ENCODE measurements at regions not wholly inside any gene's neighbourhood (a gene's known extent, or its start where the extent isn't known, plus 50 kb on each side); places are given as distances from the start of the nearest gene placed in this dataset.

- Histone ChIP-seq H2BK5ac (ENCODE audit: low read depth, low read length) (no peak overlapping the region), H3K9ac (replicated peaks in 1 of 4; ENCODE audit: extremely low read depth in 1 of 4, low read depth in 3 of 4, low read length in 3 of 4) (no peak overlapping the region), H2BK12ac (ENCODE audit: low read depth, low read length) (no peak overlapping the region), H2AK5ac (ENCODE audit: low read depth, low read length) (no peak overlapping the region), H2BK20ac (ENCODE audit: low read length) (no peak overlapping the region), H4K91ac (replicated peaks; ENCODE audit: insufficient read length, low read length) (no peak overlapping the region), H3K23me2 (ENCODE audit: low read depth, low read length) (no peaks in the 10 kb centered on the region; the same call in 1 of the 2 replicates), H3K79me2 (ENCODE audit: control insufficient read depth in 1 of 2, insufficient read depth in 2 of 2, low read length in 2 of 2) (no peaks in the 10 kb centered on the region), H3K27ac (ENCODE audit: low read depth, low read length) (no peak overlapping the region), H3K23ac (ENCODE audit: insufficient read length) (no peak overlapping the region), H4K8ac (ENCODE audit: extremely low read depth, insufficient read depth, low read length) (no peak overlapping the region), H3K79me1 (ENCODE audit: low read depth, low read length) (no peaks in the 10 kb centered on the region), H4K20me1 (replicated peaks in 1 of 2; ENCODE audit: control insufficient read depth in 1 of 2, insufficient read depth in 2 of 2, low read length in 2 of 2) (no peaks in the 10 kb centered on the region), H3K9me3 (ENCODE audit: insufficient read depth in 2 of 2, low read depth in 1 of 2, low read length in 1 of 2) (no peaks in the 10 kb centered on the region), H3K36me3 (ENCODE audit: control insufficient read depth in 2 of 4, insufficient read depth in 4 of 4, low read length in 3 of 4) (no peaks in the 10 kb centered on the region), H3K4me2 (ENCODE audit: insufficient read depth in 1 of 2, low read depth in 2 of 2, low read length in 2 of 2) (no peak overlapping the region), H2AFZ (ENCODE audit: low read length) (no peak overlapping the region), H2BK15ac (ENCODE audit: low read length) (no peak overlapping the region), H3K4ac (replicated peaks; ENCODE audit: insufficient read length, low read depth, low read length) (no peak overlapping the region), H4K5ac (ENCODE audit: insufficient read length, low read depth, low read length) (no peak overlapping the region), H3K27me3 (replicated peaks in 1 of 4; ENCODE audit: control insufficient read depth in 3 of 4, extremely low read depth in 1 of 4, insufficient read depth in 3 of 4, low read length in 3 of 4) (peaks cover 0 to 2% (median 0%) of the 10 kb centered on the region in 4 experiments; a peak in 2 of 7 replicates), H3K18ac (ENCODE audit: extremely low read depth, low read length) (no peak overlapping the region), H3K56ac (replicated peaks; ENCODE audit: insufficient read length, low read depth, low read length) (no peak overlapping the region), H2BK120ac (replicated peaks; ENCODE audit: low read depth, low read length) (no peak overlapping the region), H3K14ac (ENCODE audit: insufficient read length) (no peak overlapping the region), H3K4me3 (ENCODE audit: extremely low read depth in 1 of 4, insufficient read depth in 2 of 4, low read depth in 3 of 4, low read length in 4 of 4) (no peak overlapping the region), H3K4me1 (replicated peaks in 1 of 4; ENCODE audit: control insufficient read depth in 3 of 4, insufficient read depth in 4 of 4, low read length in 3 of 4) (peaks cover 0 to 8% (median 2%) of the 10 kb centered on the region in 4 experiments; a peak in 2 of 7 replicates)
- DNase-seq (ENCODE audit: low read depth in 1 of 2, low spot score in 2 of 2), result no peak
- FAIRE-seq, result no peak
- ChIA-PET CTCF (ENCODE audit: partially characterized antibody) (interaction anchor here (1.1 to 1.5 kb wide), 2 partner anchors 13 to 259 kb away, joined by 3 to 10 read pairs; no protein-coding TSS in a partner anchor), POLR2A (ENCODE audit: partially characterized antibody) (no interaction called here)
- 90% methylated on average over 14 of the region's 14 CpGs; no CpG with 5 or more reads in 1 of the 2 experiments for WGBS, 2 experiments (ENCODE audit: extremely low coverage in 1 of 2, insufficient coverage in 1 of 2, insufficient read length in 1 of 2, insufficient replicate concordance in 2 of 2, low coverage in 1 of 2, low lambda C conversion rate in 2 of 2, missing lambda C conversion rate in 1 of 2)
- TF ChIP-seq EP300 (IDR thresholded peaks at IDR 0.05; ENCODE audit: borderline replicate concordance in 1 of 2, low read depth in 2 of 2, low read length in 2 of 2) (no peak), POU5F1 (IDR thresholded peaks at IDR 0.05; ENCODE audit: low read depth, low read length) (no peak), SIX5 (IDR thresholded peaks at IDR 0.05; ENCODE audit: low read depth, low read length) (no peak), CREB1 (IDR thresholded peaks at IDR 0.05) (no peak), CTBP2 (IDR thresholded peaks at IDR 0.05; ENCODE audit: borderline replicate concordance, insufficient read depth, insufficient read length, low read length) (no peak), SAP30 (IDR thresholded peaks at IDR 0.05; ENCODE audit: insufficient read depth, insufficient replicate concordance, low read length) (no peak), EZH2 (IDR thresholded peaks at IDR 0.05; ENCODE audit: low read depth, low read length, severe bottlenecking) (no peak), NRF1 (IDR thresholded peaks at IDR 0.05; ENCODE audit: low read depth, low read length) (no peak), TAF1 (IDR thresholded peaks at IDR 0.05; ENCODE audit: low read depth, low read length) (no peak), CHD1 (IDR thresholded peaks at IDR 0.05; ENCODE audit: low read depth, low read length) (no peak)
- TF ChIP-seq, protein P1, sequence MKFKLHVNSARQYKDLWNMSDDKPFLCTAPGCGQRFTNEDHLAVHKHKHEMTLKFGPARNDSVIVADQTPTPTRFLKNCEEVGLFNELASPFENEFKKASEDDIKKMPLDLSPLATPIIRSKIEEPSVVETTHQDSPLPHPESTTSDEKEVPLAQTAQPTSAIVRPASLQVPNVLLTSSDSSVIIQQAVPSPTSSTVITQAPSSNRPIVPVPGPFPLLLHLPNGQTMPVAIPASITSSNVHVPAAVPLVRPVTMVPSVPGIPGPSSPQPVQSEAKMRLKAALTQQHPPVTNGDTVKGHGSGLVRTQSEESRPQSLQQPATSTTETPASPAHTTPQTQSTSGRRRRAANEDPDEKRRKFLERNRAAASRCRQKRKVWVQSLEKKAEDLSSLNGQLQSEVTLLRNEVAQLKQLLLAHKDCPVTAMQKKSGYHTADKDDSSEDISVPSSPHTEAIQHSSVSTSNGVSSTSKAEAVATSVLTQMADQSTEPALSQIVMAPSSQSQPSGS (IDR thresholded peaks at IDR 0.05; ENCODE audit: low read length), result no peak
These were observed 115.6 kb upstream of the ALDH1B1 start for GRCh38 chr9:38276771-38277439.

Data from H1 (cell line).